SK-N-SH (cell line): ENCODE measurements at regions not wholly inside any gene's neighbourhood (a gene's known extent, or its start where the extent isn't known, plus 50 kb on each side); places are given as distances from the start of the nearest gene placed in this dataset.

Experiments used
- CTCF ChIP-seq: fragments of 200-600 bp; sonication (generic); IDR thresholded peaks from 2 replicates; pipeline ENCODE4 v1.6.1; 2017; ENCODE audit warnings: antibody characterized with exemption, mild to moderate bottlenecking, moderate library complexity
- EZH2phosphoT487 ChIP-seq: fragments of 200-600 bp; sonication (generic); IDR thresholded peaks from 2 replicates; pipeline ENCODE4 v1.6.1; 2017; ENCODE audit warnings: low read depth, mixed run types, mild to moderate bottlenecking, antibody characterized with exemption, moderate library complexity, borderline replicate concordance
- GABPA ChIP-seq: IDR thresholded peaks from 2 replicates; pipeline ENCODE4 v1.4.0; 2012; ENCODE audit warnings: low read depth, mild to moderate bottlenecking
- JUND ChIP-seq: IDR thresholded peaks from 2 replicates; pipeline ENCODE4 v1.4.0; 2012
- MAX ChIP-seq: IDR thresholded peaks from 2 replicates; pipeline ENCODE4 v1.4.0; 2012; ENCODE audit warnings: low read depth
- POLR2AphosphoS5 ChIP-seq: IDR thresholded peaks from 2 replicates; pipeline ENCODE4 v1.6.1; 2012; ENCODE audit warnings: low read depth, low read length
- RAD21 ChIP-seq: IDR thresholded peaks from 2 replicates; pipeline ENCODE4 v1.6.1; 2012; ENCODE audit warnings: mild to moderate bottlenecking, low read length
- RFX5 ChIP-seq: IDR thresholded peaks from 2 replicates; pipeline ENCODE4 v1.6.1; 2012; ENCODE audit warnings: mild to moderate bottlenecking, improper control_type of control experiment, low read length
- RXRA ChIP-seq: IDR thresholded peaks from 2 replicates; pipeline ENCODE4 v1.4.0; 2012; ENCODE audit warnings: low read depth, mild to moderate bottlenecking, borderline replicate concordance

GRCh38 chr2:219918944-219919343, 291.5 kb downstream of the SLC4A3 start:
- TF ChIP-seq MAX (no peak), RFX5 (no peak), JUND (no peak), CTCF (no peak), POLR2AphosphoS5 (no peak), EZH2phosphoT487 (no peak), RXRA (no peak), GABPA (no peak), RAD21 (no peak)
